ENCODE measurements at regions not wholly inside any gene's neighbourhood (a gene's known extent, or its start where the extent isn't known, plus 50 kb on each side); places are given as distances from the start of the nearest gene placed in this dataset.

- no peak for TF ChIP-seq CREB5 (CRISPR knock-in tag; IDR thresholded peaks at IDR 0.05)
- TF ChIP-seq U2AF2 (optimal IDR thresholded peaks at IDR 0.05; ENCODE audit: low read depth, low read length), result no peak
- no peak for TF ChIP-seq NCOR1 (IDR thresholded peaks at IDR 0.05)
- 0 out of 2 replicates have a peak, but pooled peaks have one; percentile 20 for TF ChIP-seq ZBTB1 (CRISPR knock-in tag; IDR thresholded peaks at IDR 0.05; ENCODE audit: borderline replicate concordance, low read depth)
- no peak for TF ChIP-seq ELK3 (CRISPR knock-in tag; IDR thresholded peaks at IDR 0.05)
- TF ChIP-seq ZFPM2 (CRISPR knock-in tag; IDR thresholded peaks at IDR 0.05), result no peak
- no peak for TF ChIP-seq TCFL5 (CRISPR knock-in tag; conservative IDR thresholded peaks at IDR 0.05)
- TF ChIP-seq ILF3 (IDR thresholded peaks at IDR 0.05; ENCODE audit: borderline replicate concordance), result no peak
- TF ChIP-seq NFIX (CRISPR knock-in tag; IDR thresholded peaks at IDR 0.05; ENCODE audit: low read depth), result no peak; the same call in 1 of the 2 replicates
- TF ChIP-seq PPARD (CRISPR knock-in tag; IDR thresholded peaks at IDR 0.05), result no peak
- TF ChIP-seq MGA (IDR thresholded peaks at IDR 0.05), result peak; percentile 97
- TF ChIP-seq CBX2 (IDR thresholded peaks at IDR 0.05; ENCODE audit: insufficient read depth, low read length, poor library complexity, severe bottlenecking), result no peak
- no peak for TF ChIP-seq MCM3 (IDR thresholded peaks at IDR 0.05)
These were observed 145.5 kb upstream of the IRF2BP2 start (continued) for GRCh38 chr1:234755449-234755863.

Data from K562 (cell line).